HG03354 (cell line): ENCODE measurements at regions not wholly inside any gene's neighbourhood (a gene's known extent, or its start where the extent isn't known, plus 50 kb on each side); places are given as distances from the start of the nearest gene placed in this dataset.

Experiments used
- ATAC-seq: cut with Tn5 transposase; IDR thresholded peaks from one replicate; pipeline ENCODE4 v1.9.1; 2021; ENCODE audit warnings: mild to moderate bottlenecking; ENCODE audit not compliant: unreplicated experiment, poor library complexity, severe bottlenecking

DNA sequence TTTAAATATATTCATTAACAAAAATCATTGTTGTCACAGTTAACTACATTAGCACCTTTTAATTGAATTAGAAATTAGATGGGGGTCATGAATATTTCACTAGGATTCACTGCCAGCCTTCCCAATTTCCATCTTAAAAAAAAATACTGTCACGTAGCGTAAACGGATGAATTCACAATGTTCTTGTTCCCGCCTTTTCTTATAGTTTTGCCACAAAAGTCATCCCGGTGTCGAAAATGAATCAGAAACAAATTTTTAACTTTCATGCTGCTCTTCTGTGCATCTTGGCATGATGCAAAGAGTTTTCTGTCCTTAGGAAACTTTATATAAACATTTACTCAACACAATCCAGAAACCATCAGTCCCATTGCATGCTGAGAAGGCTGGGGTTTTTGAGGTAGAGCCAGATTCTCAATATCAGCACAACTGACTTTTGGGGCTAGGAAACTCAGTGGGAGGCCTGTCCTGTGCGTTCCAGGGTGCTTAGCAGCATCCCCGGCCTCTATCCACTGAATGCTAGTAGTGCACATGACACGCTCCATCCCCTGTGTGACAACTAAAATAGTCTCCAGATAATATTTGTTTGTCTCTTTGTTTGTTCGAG, 252.9 kb upstream of the XYLT1 start:
- ATAC-seq, result no peak

DNA sequence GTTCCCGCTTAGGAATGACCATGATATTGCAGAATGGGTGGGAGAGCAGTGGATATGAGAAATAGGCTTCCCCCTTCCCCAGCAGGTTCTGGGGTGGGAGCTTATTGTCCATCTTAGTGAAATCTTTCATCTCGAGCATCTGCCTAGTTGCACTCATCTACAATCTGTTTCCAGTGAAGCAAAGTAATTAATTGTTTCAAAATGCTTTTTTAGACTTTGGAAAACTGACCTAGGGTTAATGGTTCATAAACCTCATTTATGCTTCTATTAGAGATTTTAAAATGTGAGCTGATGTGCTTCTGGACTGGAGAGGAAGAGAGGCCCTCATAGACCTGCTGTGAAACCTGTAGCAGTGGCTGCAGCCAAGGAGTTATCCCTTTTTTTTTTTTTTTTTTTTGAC, 247.7 kb upstream of the XYLT1 start:
- ATAC-seq, result no peak

DNA sequence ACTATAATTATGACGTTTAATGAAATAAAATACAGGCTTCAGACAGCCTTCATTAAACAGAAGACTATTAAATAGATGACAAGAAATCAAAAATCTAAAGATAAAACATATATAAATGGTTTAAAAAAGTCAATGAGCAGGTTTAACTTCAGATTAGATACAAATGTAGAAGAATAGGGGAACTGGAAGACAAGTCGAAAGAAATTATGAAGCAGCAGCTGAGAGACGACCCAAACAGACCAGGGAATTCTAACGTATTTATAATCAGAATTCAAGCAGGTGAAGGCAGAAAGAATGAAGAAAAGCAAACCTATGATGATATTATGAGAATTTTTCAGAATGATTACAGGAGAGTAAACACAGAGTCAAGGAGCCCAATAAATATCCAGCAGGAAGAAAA, 235.1 kb upstream of the XYLT1 start:
- no peak for ATAC-seq

DNA sequence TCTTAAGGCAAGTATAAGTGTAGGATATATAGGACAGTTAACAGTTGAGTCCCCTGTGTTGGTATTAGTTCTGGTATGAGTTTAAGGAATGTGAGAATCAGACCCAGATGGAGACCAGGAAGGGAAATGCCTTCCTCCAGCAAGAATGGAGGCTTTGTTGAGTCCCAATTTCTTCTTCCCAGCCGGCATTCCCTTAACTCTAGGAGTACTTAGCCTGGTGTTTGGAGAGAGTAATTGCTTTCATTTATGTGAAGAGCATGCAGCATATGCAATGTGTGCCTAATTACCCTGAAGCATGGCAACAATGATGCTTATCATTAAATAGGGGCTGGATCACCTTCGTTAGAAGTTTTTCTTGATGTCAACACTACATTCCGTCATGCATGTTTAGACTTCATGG, 225.9 kb upstream of the XYLT1 start:
- no peak for ATAC-seq

DNA sequence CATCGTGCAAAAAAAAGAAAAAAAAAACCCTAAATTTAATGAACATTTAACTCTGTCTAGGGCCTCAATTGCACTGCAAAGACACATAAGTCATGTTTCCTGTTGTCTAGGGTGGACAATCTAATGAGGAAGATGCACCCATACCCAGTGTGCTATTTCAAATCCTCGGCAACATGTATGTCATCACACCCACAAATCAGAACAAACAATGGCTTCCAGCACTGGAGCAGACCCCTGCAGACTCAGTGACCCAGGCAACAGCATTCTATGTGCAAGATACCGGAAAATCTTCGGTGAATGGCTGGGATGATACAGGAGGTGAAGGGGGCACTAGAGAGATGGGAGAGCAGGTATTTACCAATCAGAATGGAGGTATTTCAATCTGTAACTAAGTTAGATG, 221.7 kb upstream of the XYLT1 start:
- ATAC-seq, result no peak

DNA sequence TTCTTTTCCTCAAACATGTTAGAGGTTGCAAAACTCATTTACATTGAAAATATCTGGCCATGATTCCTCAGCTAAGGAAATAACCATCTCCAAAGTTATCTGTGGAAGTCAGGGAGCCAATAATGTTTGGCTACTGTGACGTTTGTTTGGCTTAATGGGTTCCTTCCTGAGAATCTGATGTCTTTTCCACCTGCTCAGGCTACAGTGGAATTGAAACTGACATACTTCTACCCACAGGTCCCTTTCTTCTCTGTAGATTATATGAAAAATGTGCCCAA, 221.1 kb upstream of the XYLT1 start:
- no peak for ATAC-seq

DNA sequence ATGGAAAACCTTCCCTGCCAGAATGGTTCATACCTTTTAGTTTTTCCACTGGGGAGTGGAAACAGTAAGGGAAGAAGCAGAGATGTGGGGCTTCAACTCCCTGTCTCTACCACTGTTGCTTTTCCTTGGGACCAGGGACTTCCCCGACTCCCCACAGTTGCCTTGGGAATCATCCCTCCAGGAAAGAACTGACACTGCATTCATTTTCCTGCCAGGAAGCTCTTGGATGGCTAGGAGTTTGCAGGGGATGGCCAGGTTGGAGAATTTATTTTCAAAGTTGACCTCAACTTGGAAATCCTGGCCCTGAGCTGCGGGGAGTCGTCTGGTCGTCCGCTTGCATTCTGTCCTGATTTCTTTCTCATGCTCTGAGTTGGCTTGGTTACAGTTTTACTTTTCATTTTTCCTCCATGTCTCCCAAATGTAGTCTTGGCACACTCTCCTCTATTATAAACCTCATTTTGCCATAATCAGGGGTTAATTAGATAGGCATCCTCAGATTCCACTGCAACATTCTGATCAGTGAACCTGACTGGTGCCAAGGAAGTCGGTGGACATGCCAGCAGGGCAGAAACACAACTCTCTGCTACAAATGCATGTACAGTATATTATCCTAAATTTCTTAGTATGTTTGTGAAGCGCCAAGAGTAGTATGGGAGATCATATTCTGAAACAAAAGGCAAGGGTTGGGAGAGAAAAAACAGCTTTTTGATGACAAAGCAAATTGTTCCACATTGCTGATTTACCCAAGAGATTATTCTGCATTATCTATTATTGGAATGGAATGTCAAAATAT, 220.5 kb upstream of the XYLT1 start:
- ATAC-seq, result no peak

DNA sequence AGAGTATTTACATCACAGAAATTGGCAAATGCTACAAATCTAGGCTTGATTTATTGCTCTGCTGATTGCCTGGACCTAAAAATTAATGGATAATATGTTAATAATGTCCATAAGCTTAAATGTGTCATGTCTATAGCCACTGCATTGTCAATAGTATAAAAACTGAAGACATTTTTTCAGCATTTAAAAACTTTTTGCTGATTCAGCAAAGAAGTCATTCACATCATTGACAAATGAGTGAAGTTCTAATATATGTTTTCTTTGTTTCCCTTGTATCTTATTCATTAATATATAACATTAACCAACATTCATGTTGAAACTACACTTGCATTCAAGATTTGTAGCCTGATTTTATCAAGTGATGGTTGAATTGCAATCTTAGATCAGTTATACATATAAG, 214.7 kb upstream of the XYLT1 start:
- no peak for ATAC-seq

DNA sequence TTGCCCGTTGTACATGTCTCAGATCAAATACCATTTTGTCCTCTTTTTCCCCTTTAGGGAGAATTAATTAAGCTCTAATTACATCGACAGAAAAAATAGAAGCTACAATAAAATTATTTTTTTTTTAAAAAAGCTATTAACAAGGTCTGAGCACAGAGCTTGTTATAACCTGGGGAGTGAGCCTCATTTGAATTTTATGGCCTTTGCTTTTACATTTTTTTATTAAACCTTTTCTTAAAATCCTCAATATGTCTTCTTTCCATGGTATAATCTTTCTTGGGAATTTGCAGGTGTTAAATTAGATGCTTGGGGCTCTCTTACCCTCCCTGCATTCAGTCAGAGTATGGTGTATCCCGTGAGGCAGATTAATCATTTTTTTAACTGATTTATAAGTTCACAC, 212.5 kb upstream of the XYLT1 start:
- no peak for ATAC-seq

DNA sequence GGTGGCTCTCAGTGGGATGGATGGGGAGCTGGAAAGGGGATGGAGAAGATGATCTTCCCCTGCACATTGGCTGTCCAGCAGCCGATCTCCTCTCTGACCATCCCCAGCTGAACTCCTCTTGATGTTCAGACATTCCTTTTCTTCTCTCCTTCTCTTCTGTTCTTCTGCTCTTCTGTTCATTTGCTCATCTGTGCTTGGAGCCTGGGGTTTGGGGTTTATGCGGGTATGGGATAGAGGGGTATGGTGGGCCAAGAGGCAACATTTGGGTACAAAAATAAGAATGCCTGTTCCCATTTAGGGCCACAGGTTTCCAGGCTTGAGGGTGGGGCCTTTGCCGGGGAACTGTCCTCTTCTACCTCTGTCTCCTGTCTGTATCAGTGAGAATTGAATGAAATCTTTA, 205.4 kb upstream of the XYLT1 start:
- ATAC-seq, result no peak

DNA sequence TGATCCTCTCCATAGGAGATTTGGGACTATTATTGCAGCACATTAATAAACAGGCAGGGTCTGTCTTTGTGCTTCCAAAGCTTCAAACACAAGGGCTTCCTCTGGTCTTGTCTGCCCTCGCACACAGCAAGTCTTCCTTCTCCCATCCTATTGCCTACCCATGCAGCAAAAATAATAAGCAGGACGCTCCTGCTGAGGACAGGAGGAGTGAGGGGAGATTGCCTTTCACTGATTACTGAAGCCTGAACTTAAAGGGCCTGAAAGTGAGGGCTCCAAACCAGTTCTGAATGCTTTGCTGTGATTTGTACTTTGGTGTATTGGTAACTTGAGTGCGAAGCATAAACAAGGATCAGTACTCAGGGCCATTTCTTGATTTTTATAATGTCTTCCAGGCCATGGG, 197.6 kb upstream of the XYLT1 start:
- no peak for ATAC-seq

DNA sequence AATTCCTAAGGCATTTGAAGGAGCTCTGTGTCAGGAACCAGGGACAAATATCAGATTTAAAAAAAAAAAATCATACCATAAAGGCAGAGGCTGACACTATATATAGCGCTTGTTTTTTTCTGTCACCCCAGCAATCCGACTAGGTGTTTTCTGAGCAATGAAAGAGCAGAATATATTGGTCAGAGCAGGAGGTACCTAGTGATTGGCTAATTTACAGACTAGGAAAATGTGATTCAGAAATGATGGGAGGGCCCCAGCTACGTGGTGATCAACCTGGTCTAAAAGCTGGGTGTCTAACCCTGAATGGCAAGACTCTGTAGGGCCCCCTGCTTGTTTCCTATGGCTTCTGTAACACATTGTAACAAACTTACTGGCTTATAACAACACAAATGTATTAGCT, 195.5 kb upstream of the XYLT1 start:
- ATAC-seq, result no peak

DNA sequence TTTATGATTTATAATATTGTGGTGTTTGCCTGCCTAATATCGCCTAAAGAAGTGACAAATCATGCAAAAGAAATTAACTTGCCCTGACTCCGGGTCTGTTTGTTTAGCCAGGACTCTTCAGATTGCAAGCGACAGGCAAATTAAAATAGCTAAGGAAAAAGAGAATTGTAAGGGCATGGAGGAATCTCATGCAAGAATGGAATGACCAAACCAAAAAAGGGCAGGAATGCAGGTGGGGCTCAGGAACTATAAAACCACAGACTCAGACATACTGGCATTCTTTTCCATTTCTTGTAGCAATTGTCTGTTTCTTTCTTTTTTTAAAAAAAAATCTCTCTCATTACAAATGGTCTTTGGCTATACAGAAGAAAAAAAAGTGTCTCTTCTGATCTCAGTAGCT, 188.1 kb upstream of the XYLT1 start:
- no peak for ATAC-seq

DNA sequence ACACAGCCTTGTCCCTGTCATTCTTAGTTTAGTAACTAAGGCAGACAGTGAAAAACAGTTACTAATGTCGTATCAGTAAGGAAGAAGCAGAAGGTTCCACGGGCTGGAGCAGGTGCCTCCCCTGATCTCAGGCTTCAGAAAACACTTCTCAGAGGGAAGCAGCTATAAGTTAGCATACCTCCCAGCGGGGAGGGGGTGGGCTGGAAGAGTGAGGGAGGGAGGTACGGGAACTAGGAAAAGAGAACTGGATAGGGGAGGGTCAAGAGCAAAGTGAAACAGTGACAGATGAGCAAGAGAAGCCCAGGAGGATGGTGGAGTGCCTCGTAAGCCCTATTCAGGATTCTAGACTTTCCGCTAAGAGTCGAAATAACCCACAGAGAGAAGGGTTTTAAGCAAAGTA, 186.3 kb upstream of the XYLT1 start:
- no peak for ATAC-seq

DNA sequence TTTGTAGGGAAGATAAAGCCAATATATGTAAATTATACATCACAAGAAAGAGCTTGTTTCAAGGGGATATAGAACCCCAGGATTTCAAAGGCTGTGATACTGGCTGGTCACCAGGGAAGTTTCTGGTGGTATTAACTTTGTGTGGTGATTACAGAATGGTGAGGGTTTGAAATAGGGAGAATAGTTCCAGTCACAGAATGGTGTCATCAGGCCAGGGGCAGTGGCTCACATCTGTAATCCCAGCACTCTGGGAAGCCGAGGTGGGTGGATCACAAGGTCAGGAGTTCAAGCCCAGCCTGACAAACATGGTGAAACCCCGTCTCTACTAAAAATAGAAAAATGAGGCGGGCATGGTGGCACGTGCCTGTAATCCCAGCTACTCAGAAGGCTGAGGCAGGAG, 183.8 kb upstream of the XYLT1 start:
- no peak for ATAC-seq

DNA sequence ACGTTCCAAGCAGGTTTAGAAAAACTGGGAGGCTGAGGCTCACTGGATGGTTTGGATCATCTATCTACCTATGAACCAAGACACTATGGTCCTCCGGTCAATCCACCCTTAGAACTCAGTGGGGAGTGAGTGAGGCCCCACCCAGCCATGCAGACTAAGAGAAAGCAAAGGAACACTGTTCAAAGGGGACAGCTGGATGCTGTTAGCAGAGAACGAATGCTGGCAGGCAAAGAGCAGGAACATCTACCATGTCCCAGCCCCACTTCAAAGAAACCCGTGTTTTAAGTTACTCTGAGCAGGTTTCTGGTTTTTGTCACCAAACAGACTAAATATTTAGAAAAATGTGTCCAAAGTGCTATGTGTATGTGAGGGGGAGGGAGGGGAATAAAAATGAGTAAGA, 183.4 kb upstream of the XYLT1 start:
- ATAC-seq, result no peak

DNA sequence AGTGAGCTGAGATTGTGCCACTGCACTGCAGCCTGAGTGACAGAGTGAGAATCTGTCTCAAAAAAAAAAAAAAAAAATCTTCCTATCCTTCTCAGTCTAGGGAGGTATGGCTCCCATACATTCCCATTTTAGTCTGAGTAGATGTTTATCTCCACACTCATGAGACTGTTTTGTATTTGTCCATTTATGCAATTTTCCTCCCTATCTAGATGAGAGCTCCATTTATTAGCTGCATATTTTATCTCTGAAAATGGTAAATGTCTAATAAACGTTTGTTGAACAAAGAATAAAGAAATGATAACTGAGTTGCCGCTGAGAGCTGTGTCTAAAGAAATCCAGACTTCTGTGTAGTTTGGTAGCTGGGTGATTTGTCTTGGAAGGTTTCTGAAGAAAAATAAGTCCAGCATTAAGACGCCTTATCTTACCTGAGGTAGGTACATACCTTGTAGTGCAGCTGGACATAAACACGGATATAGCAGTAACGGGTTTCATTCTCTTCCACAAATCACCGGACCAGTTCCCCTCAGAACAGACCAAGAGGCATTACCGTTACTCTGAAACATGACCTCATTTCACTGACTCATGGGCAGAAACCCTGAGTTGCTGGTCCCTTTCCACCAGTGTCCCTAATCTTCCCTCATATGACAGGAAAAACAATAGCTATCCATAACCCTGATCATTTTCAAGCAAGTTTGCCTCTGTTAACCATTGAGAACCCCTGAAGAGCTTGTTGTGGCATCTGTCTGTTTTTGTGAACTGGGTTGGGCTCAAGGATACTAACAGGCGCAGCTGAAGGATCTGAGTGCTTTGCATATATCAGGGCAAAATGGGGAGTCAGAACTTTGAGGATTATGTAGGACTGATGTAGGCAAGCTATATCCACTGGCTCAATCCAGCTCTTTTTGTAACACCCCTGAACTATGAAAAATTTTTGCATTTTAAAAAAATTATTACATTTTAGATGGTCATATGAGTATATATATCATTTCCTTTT, 177.4 kb upstream of the XYLT1 start:
- ATAC-seq, result no peak

DNA sequence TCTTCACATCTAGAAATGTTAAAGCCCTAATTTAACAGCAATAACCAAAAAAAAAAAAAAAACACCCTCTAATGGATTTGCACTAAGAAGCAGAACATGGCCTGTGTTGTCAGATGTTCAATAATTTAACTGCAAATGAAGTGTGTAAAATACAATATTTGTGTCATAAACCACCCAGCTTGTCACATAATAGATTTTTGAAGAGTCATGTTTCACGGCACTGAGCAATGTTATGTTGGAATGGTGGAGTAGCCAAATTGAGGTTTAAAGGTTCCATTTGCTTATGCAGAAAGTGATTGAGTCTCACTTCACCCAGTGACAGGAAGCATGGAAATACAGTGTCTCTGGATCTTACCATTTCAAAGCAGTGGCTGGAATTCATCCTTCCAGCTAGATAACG, 173.2 kb upstream of the XYLT1 start:
- no peak for ATAC-seq

DNA sequence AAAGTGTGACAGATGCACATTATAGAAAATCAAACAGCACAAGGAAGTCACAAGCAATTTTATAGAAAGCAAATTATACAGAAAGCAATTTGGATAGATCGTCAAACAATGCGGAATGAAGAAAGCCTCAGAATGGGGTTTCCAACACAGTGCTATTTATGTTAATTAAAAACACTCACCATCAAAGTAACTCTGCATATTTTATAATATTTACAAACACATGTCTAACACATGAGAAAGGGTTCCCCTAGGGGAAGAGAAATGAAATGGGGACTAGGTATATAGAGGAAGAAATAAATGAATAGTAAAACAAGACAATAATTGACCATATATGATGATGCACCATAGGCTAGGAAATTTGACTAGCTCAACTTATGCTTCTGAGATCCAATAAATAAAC, 171.2 kb upstream of the XYLT1 start:
- ATAC-seq, result no peak

DNA sequence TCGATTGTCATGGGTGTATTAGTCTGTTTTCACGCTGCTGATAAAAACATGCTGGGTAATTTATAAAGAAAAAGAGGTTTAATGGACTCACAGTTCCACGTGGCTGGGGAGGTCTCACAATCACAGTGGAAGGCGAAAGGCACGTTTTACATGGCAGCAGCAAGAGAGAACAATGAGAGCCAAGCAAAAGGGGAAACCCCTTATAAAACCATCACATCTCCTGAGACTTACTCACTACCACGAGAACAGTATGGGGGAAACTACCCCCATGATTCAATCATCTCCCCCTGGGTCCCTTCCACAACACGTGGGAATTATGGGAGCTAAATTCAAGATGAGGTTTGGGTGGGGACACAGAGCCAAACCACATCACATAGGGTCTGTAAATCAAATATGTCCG, 167.4 kb upstream of the XYLT1 start:
- no peak for ATAC-seq

DNA sequence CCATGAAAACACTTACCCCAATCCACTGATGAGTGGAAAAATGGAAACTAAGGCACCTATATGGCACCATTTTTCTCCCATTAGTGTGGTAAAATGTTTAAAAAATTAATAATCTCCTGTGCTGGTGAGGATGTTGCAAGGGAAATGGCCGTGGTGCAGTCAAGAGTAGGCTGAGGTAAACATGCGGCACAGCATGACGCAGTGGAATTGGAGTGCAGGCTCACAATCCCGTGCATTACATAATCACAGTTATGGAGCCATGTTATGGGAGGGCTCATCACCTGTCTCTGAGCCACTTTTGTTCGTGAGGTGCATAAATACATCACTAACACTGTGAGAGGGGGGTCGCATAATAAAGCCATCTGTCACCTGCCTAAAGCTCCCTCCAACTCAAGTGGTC, 164.4 kb upstream of the XYLT1 start:
- ATAC-seq, result no peak
